GM23248 (cell line): ENCODE measurements at regions not wholly inside any gene's neighbourhood (a gene's known extent, or its start where the extent isn't known, plus 50 kb on each side); places are given as distances from the start of the nearest gene placed in this dataset.
A peak's percentile ranks its signal among the peaks of the same experiment; 100 is the strongest.

Source experiments
- DNase-seq: peaks from one replicate; pipeline ENCODE4 v3.0.0-alpha.2; 2015
- H2AFZ ChIP-seq: fragments of 200-600 bp; sonication (generic); 2 replicates; pipeline ENCODE4 v1.6.1; 2016; ENCODE audit warnings: antibody characterized with exemption
- H3F3A ChIP-seq: fragments of 200-600 bp; sonication (generic); 2 replicates; pipeline ENCODE4 v1.6.1; 2016; ENCODE audit warnings: mild to moderate bottlenecking, antibody characterized with exemption, mixed run types; ENCODE audit not compliant: insufficient read depth
- H3K27ac ChIP-seq: fragments of 200-600 bp; sonication (generic); 2 replicates; pipeline ENCODE4 v1.5.1; 2016; ENCODE audit warnings: mild to moderate bottlenecking
- H3K27me3 ChIP-seq: fragments of 200-600 bp; sonication (generic); replicated peaks from 2 replicates; pipeline ENCODE4 v1.6.1; 2016; ENCODE audit warnings: mild to moderate bottlenecking; ENCODE audit not compliant: insufficient read depth
- H3K36me3 ChIP-seq: fragments of 200-600 bp; sonication (generic); 2 replicates; pipeline ENCODE4 v1.6.1; 2016; ENCODE audit warnings: low read depth, mild to moderate bottlenecking
- H3K4me1 ChIP-seq: fragments of 200-600 bp; sonication (generic); 2 replicates; pipeline ENCODE4 v1.6.1; 2016; ENCODE audit warnings: mild to moderate bottlenecking; ENCODE audit not compliant: insufficient read depth
- H3K4me2 ChIP-seq: fragments of 200-600 bp; sonication (generic); one replicate; pipeline ENCODE4 v1.6.1; 2016; ENCODE audit warnings: mild to moderate bottlenecking; ENCODE audit not compliant: unreplicated experiment
- H3K4me3 ChIP-seq: fragments of 200-600 bp; sonication (generic); 2 replicates; pipeline ENCODE4 v1.5.1; 2016; ENCODE audit warnings: mild to moderate bottlenecking
- H3K79me2 ChIP-seq: fragments of 200-600 bp; sonication (generic); 2 replicates; pipeline ENCODE4 v1.6.1; 2016; ENCODE audit warnings: mild to moderate bottlenecking; ENCODE audit not compliant: insufficient read depth
- H3K9ac ChIP-seq: fragments of 200-600 bp; sonication (generic); 2 replicates; pipeline ENCODE4 v1.6.1; 2016; ENCODE audit warnings: mild to moderate bottlenecking
- H3K9me2 ChIP-seq: fragments of 200-600 bp; sonication (generic); 2 replicates; pipeline ENCODE4 v1.6.1; 2016; ENCODE audit warnings: mixed run types, mild to moderate bottlenecking, moderate library complexity; ENCODE audit not compliant: insufficient read depth
- H3K9me3 ChIP-seq: fragments of 200-600 bp; sonication (generic); one replicate; pipeline ENCODE4 v1.6.1; 2017; ENCODE audit warnings: low read depth
- H4K20me1 ChIP-seq: fragments of 200-600 bp; sonication (generic); 2 replicates; pipeline ENCODE4 v1.6.0; 2016; ENCODE audit not compliant: insufficient read depth
- EZH2 ChIP-seq: fragments of 200-600 bp; sonication (generic); IDR thresholded peaks from 2 replicates; pipeline ENCODE4 v1.6.1; 2018; ENCODE audit warnings: antibody characterized with exemption, mild to moderate bottlenecking; ENCODE audit not compliant: insufficient read depth, poor library complexity, severe bottlenecking
- EZH2phosphoT487 ChIP-seq: fragments of 200-600 bp; sonication (generic); IDR thresholded peaks from 2 replicates; pipeline ENCODE4 v1.6.1; 2018; ENCODE audit warnings: antibody characterized with exemption, moderate library complexity, mild to moderate bottlenecking, low read depth; ENCODE audit not compliant: insufficient read depth
- WGBS, 2 experiments: methylation state at CpG; one replicate each; pipeline ENCODE4 v1.1.6; 2015 to 2017; ENCODE audit warnings: low lambda C conversion rate in 2 of 2, low coverage in 1 of 2; ENCODE audit errors: missing lambda C conversion rate in 2 of 2; 5-methylcytosine and 5-hydroxymethylcytosine counted together
- in situ Hi-C: fragments of 300-500 bp; cut with MboI; formaldehyde crosslinking; loops from 2 replicates; pipeline ENCODE4 v1.15.0; 2020

DNA sequence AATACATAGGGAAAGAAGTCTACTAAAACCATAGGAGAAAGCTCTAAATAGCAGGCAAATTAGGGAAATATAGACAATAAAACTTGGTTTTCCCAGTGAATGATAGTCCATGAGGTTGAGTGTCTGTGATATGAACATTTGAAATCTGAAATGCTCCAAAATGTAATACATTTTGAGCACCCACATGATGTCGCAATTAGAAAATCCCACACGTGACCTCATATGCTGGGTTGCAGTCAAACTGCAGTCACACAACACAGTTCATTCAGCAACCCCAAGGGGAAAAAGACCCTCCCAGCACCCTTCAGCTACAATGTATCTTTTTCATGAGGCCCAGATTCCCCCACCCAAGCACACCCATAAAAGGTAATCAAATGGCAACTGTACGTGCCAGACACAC is 155.6 kb downstream of the BTC start:
- no peak overlapping the region for H3K4me2 ChIP-seq
- no peak overlapping the region for H3K4me3 ChIP-seq
- no peaks in the 10 kb centered on the region for H3K9me2 ChIP-seq
- no peaks in the 10 kb centered on the region for H4K20me1 ChIP-seq
- H3K27me3 ChIP-seq: peaks cover 12% of the 10 kb centered on the region
- no peak overlapping the region for H2AFZ ChIP-seq
- TF ChIP-seq EZH2: no peak
- TF ChIP-seq EZH2phosphoT487: no peak
- H3K9me3 ChIP-seq: no peaks in the 10 kb centered on the region
- no peaks in the 10 kb centered on the region for H3K36me3 ChIP-seq
- H3K79me2 ChIP-seq: no peaks in the 10 kb centered on the region
- in situ Hi-C loops: no loop called here
- WGBS, 2 experiments: 72 to 77% methylated on average over 3 of the region's 3 CpGs
- peaks cover 11% of the 10 kb centered on the region for H3F3A ChIP-seq
- DNase-seq: no peak
- H3K27ac ChIP-seq: no peak overlapping the region
- no peak overlapping the region for H3K9ac ChIP-seq
- H3K4me1 ChIP-seq: peaks cover 9% of the 10 kb centered on the region

DNA sequence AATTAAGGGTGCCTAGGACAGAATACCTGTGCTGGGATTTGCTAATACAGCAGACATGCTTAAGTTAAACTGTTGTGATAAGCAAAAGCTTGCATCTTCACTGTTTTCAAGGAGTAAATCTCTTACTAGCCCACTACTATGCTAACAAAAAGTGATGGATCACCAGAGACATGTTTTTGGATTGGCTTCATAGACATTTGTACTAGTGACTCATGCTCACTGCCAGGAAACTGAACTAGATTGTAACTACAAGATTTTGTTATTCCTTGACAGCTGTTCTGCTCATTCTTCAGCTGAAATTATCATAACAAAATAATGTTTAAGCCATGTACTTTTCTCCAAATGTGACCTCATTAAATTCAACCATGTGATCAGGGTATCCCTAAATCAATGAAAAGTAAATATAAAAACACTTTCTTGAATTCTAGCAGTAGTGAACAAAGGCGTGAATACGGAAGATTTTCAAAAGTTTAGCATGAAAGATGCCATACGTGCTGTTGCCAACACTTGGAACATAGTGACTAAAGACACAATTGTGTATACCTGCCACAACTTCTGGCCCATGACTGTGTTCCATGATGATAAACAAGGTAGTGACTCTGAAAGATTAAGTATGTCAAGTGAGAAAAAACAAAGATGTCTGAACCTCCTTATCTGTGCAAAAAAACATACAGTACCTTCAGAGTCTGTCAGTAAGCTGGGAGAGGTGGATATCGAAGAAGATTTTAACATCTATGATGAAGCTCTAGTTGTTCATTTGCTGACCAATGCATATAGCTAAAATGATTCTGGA is 154.0 kb downstream of the BTC start:
- 75 to 78% methylated on average over 4 of the region's 4 CpGs for WGBS, 2 experiments
- no peak overlapping the region for H3K4me2 ChIP-seq
- no peaks in the 10 kb centered on the region for H4K20me1 ChIP-seq
- no peaks in the 10 kb centered on the region for H3K36me3 ChIP-seq
- no peaks in the 10 kb centered on the region for H3K79me2 ChIP-seq
- H3K9me3 ChIP-seq: no peaks in the 10 kb centered on the region
- H3K9ac ChIP-seq: no peak overlapping the region
- H2AFZ ChIP-seq: no peak overlapping the region
- H3F3A ChIP-seq: peaks cover 8% of the 10 kb centered on the region
- H3K27ac ChIP-seq: no peak overlapping the region
- peaks cover 9% of the 10 kb centered on the region for H3K4me1 ChIP-seq
- TF ChIP-seq EZH2 (no peak), EZH2phosphoT487 (no peak)
- H3K9me2 ChIP-seq: no peaks in the 10 kb centered on the region
- H3K4me3 ChIP-seq: no peak overlapping the region
- in situ Hi-C loops: no loop called here
- peaks cover 8% of the 10 kb centered on the region for H3K27me3 ChIP-seq
- peak; percentile 63 for DNase-seq

DNA sequence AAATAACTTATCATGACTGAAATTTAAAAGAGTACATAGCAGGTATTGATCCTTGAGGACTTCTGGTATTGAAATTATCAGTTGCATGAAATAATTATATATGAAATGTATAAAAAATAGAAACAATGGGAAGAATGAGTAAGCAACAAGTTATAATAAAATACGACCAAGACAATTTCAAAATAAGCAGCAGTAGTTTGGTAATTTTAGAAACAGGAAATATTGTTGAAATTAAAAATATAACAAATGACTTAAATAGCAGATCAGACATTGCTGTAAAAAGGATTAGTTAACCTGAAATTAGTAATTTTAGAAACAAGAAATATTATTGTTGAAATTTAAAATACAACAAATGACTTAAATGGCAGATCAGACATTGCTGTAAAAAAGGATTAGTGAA is 152.3 kb downstream of the BTC start:
- no peaks in the 10 kb centered on the region for H3K27me3 ChIP-seq
- in situ Hi-C loops: no loop called here
- no peak overlapping the region for H3K4me3 ChIP-seq
- H3K27ac ChIP-seq: no peak overlapping the region
- H3F3A ChIP-seq: peaks cover 8% of the 10 kb centered on the region
- no peak overlapping the region for H3K9ac ChIP-seq
- H3K4me1 ChIP-seq: peaks cover 9% of the 10 kb centered on the region
- no peak for DNase-seq
- H3K36me3 ChIP-seq: no peaks in the 10 kb centered on the region
- H3K9me2 ChIP-seq: no peaks in the 10 kb centered on the region
- H3K9me3 ChIP-seq: no peaks in the 10 kb centered on the region
- no peaks in the 10 kb centered on the region for H4K20me1 ChIP-seq
- 87 to 92% methylated on average over 1 of the region's 1 CpG for WGBS, 2 experiments
- no peak for TF ChIP-seq EZH2
- TF ChIP-seq EZH2phosphoT487: no peak
- H2AFZ ChIP-seq: no peak overlapping the region
- H3K4me2 ChIP-seq: no peak overlapping the region
- no peaks in the 10 kb centered on the region for H3K79me2 ChIP-seq

DNA sequence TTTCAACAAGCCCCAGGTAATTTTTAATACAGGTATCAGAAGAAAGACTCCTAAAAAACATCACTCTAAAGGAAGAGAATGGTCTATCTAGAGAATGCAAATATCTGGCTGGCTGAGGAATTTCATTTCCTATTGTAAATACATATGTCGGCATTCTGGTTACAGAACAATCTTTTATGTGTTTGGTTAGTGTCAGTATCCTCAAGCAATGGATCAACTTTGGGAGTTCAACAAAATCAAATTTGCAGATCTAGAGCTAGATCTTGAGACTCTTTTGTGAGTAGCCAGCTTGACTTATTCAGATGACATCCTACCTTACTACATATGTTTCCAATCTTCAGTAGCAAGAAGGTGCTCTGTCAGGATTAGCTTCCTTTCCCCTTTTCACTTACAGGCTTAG is 145.1 kb downstream of the BTC start:
- no peaks in the 10 kb centered on the region for H3F3A ChIP-seq
- H3K9me3 ChIP-seq: no peaks in the 10 kb centered on the region
- no peaks in the 10 kb centered on the region for H4K20me1 ChIP-seq
- H3K4me1 ChIP-seq: no peaks in the 10 kb centered on the region
- H3K9me2 ChIP-seq: no peaks in the 10 kb centered on the region
- H3K9ac ChIP-seq: no peak overlapping the region
- no peaks in the 10 kb centered on the region for H3K27me3 ChIP-seq
- WGBS, 2 experiments: 74 to 90% methylated on average over 1 of the region's 1 CpG
- H3K27ac ChIP-seq: no peak overlapping the region
- H3K36me3 ChIP-seq: no peaks in the 10 kb centered on the region
- no peak overlapping the region for H2AFZ ChIP-seq
- H3K4me3 ChIP-seq: no peak overlapping the region
- no peak overlapping the region for H3K4me2 ChIP-seq
- H3K79me2 ChIP-seq: no peaks in the 10 kb centered on the region
- no peak for TF ChIP-seq EZH2
- no peak for TF ChIP-seq EZH2phosphoT487
- no peak for DNase-seq
- in situ Hi-C loops: no loop called here
